HepG2 (cell line): ENCODE measurements at regions not wholly inside any gene's neighbourhood (a gene's known extent, or its start where the extent isn't known, plus 50 kb on each side); places are given as distances from the start of the nearest gene placed in this dataset.

Source experiments
- ATAC-seq: fragments of 200-7000 bp; cut with Tn5 transposase; 3 replicates; pipeline ENCODE4 v1.9.1; 2020; ENCODE audit warnings: mild to moderate bottlenecking, moderate library complexity
- BruUV-seq: library from RNA; stranded (reverse); fragments of 400-500 nt; replicated peaks from 2 replicates; lab custom pipeline; 2021; lab: Mats Ljungman, UMichigan
- CTCF ChIA-PET: fragments of 300-600 bp; formaldehyde crosslinking; extraction: SDS; loops from one replicate; lab custom pipeline; 2021; ENCODE audit warnings: low total read pairs, inconsistent platforms, low intra/inter-chr PET ratio; lab: Yijun Ruan, JAX
- POLR2A ChIA-PET: fragments of 350-600 bp; sonication (Branson Sonifier 250); formaldehyde crosslinking; loops from one replicate; lab custom pipeline; 2020; ENCODE audit warnings: antibody characterized with exemption, inconsistent platforms; lab: Yijun Ruan, JAX
- DNase-seq: peaks from one replicate; pipeline ENCODE4 v3.0.0-alpha.2; 2015; ENCODE audit warnings: low spot score
- FAIRE-seq: peaks from 3 replicates; lab custom pipeline; 2011; peaks lifted over from hg19 to GRCh38; lab: Jason Lieb, UNC
- H2AFZ ChIP-seq: one replicate; pipeline ENCODE4 v1.6.1; 2011; ENCODE audit warnings: low read length, inconsistent platforms
- H3K27ac ChIP-seq: fragments of 300-600 bp; 3 replicates; pipeline ENCODE4 v1.8.0; 2011; ENCODE audit warnings: mixed run types, mild to moderate bottlenecking, mixed read lengths, low read length, inconsistent platforms; ENCODE audit not compliant: insufficient read depth; ENCODE audit errors: extremely low read length
- H3K27me3 ChIP-seq, 2 experiments: fragments of 200-600 bp in 1 of 2; 2 replicates in 1 of 2; 3 replicates in 1 of 2; pipeline versions ENCODE4 v1.6.0 to v1.8.0; 2011; ENCODE audit warnings: low read length in 2 of 2, mild to moderate bottlenecking in 2 of 2, moderate library complexity in 2 of 2, inconsistent platforms in 1 of 2; ENCODE audit not compliant: insufficient read depth in 2 of 2, control insufficient read depth in 1 of 2
- H3K36me3 ChIP-seq, 2 experiments: fragments of 200-600 bp in 1 of 2; replicated peaks in 1 of 2; 2 replicates in 1 of 2; 3 replicates in 1 of 2; pipeline versions ENCODE4 v1.5.1 to v1.8.0; 2011; ENCODE audit warnings: low read length in 2 of 2, inconsistent platforms in 1 of 2; ENCODE audit not compliant: insufficient read depth in 2 of 2, control insufficient read depth in 1 of 2
- H3K4me1 ChIP-seq: 2 replicates; pipeline ENCODE4 v1.5.1; 2012; ENCODE audit warnings: low read length, inconsistent platforms; ENCODE audit not compliant: insufficient read depth
- H3K4me2 ChIP-seq: 2 replicates; pipeline ENCODE4 v1.6.0; 2011; ENCODE audit warnings: low read depth, low read length, inconsistent platforms
- H3K4me3 ChIP-seq, 3 experiments: fragments of 200-600 bp in 1 of 3; sonication (generic), shearing (Covaris generic) in 1 of 3; replicated peaks in 1 of 3; 2 replicates each; pipeline ENCODE4 v1.5.1; 2011 to 2016; ENCODE audit warnings: low read length in 3 of 3, inconsistent platforms in 2 of 3, low read depth in 2 of 3, mild to moderate bottlenecking in 2 of 3, control low read depth in 1 of 3, mixed read lengths in 1 of 3; ENCODE audit not compliant: insufficient read depth in 1 of 3
- H3K79me2 ChIP-seq: one replicate; pipeline ENCODE4 v1.6.1; 2011; ENCODE audit warnings: low read length, inconsistent platforms; ENCODE audit not compliant: insufficient read depth
- H3K9ac ChIP-seq: 2 replicates; pipeline ENCODE4 v1.6.0; 2011; ENCODE audit warnings: mild to moderate bottlenecking, low read depth, low read length, inconsistent platforms; ENCODE audit not compliant: insufficient read depth
- H3K9me3 ChIP-seq: 2 replicates; pipeline ENCODE4 v1.5.1; 2012; ENCODE audit warnings: mild to moderate bottlenecking, low read length
- H4K20me1 ChIP-seq: 2 replicates; pipeline ENCODE4 v1.6.0; 2011; ENCODE audit warnings: inconsistent platforms, mild to moderate bottlenecking, low read length, moderate library complexity; ENCODE audit not compliant: insufficient read depth
- ADNP ChIP-seq: sonication (generic); formaldehyde crosslinking; IDR thresholded peaks from 2 replicates; pipeline ENCODE4 v1.4.0; 2020; ENCODE audit warnings: missing genetic modification reagents
- ARHGAP35 ChIP-seq: sonication (generic); formaldehyde crosslinking; IDR thresholded peaks from 2 replicates; pipeline ENCODE4 v1.9.0; 2022; ENCODE audit warnings: mild to moderate bottlenecking, inconsistent platforms, moderate library complexity, missing genetic modification reagents, borderline replicate concordance
- FIP1L1 ChIP-seq: fragments of 200-400 bp; formaldehyde crosslinking; IDR thresholded peaks from 2 replicates; pipeline ENCODE4 v1.6.1; 2018; ENCODE audit warnings: low read depth, mild to moderate bottlenecking, low read length, moderate library complexity, borderline replicate concordance; ENCODE audit not compliant: insufficient read depth
- FOXK2 ChIP-seq: fragments of 450-650 bp; IDR thresholded peaks from 2 replicates; pipeline ENCODE4 v1.6.1; 2016
- GZF1 ChIP-seq: sonication (generic); formaldehyde crosslinking; IDR thresholded peaks from 2 replicates; pipeline ENCODE4 v1.5.1; 2020; ENCODE audit warnings: mild to moderate bottlenecking, missing genetic modification reagents
- MAFG ChIP-seq: sonication (generic); formaldehyde crosslinking; IDR thresholded peaks from 2 replicates; pipeline ENCODE4 v1.5.1; 2020; ENCODE audit warnings: mild to moderate bottlenecking, missing genetic modification reagents
- NFE2L1 ChIP-seq: sonication (generic); formaldehyde crosslinking; IDR thresholded peaks from 2 replicates; pipeline ENCODE4 v1.4.0; 2020; ENCODE audit warnings: missing genetic modification reagents, mild to moderate bottlenecking, borderline replicate concordance
- TBL1XR1 ChIP-seq: fragments of 150-350 bp; IDR thresholded peaks from 2 replicates; pipeline ENCODE4 v1.6.1; 2014; ENCODE audit warnings: borderline replicate concordance, low read length; ENCODE audit not compliant: partially characterized antibody
- ZNF264 ChIP-seq: sonication (generic); formaldehyde crosslinking; IDR thresholded peaks from 2 replicates; pipeline ENCODE4 v1.4.0; 2020; ENCODE audit warnings: missing genetic modification reagents
- ZNF451 ChIP-seq: sonication (generic); formaldehyde crosslinking; IDR thresholded peaks from 2 replicates; pipeline ENCODE4 v1.5.0; 2020; ENCODE audit warnings: mild to moderate bottlenecking, missing genetic modification reagents
- WGBS: methylation state at CpG from one replicate; pipeline ENCODE4 v1.1.6; 2017; ENCODE audit warnings: low lambda C conversion rate; 5-methylcytosine and 5-hydroxymethylcytosine counted together
- in situ Hi-C: cut with HindIII; loops from 2 replicates; pipeline ENCODE4 v1.10.0; 2017; ENCODE audit warnings: low pct_unique_long_range_greater_than_20kb; ENCODE audit not compliant: extremely low pct_ligation_motif_present
- intact Hi-C: fragments of 100-400 bp; cut with micrococcal nuclease; formaldehyde crosslinking; loops from one replicate; pipeline ENCODE4 v1.10.0; 2022; ENCODE audit not compliant: unreplicated experiment
- TF ChIP-seq, protein P1 (sequence below), 2 experiments: sonication (generic) in 1 of 2; formaldehyde crosslinking in 1 of 2; IDR thresholded peaks; 2 replicates each; pipeline versions ENCODE4 v1.4.0 to v1.6.1; 2018 to 2020; ENCODE audit warnings: missing genetic modification reagents in 2 of 2, borderline replicate concordance in 1 of 2, low read depth in 1 of 2, mild to moderate bottlenecking in 1 of 2, missing biosample characterization in 1 of 2
- TF ChIP-seq, protein P2 (sequence below): sonication (generic); formaldehyde crosslinking; IDR thresholded peaks from 2 replicates; pipeline ENCODE4 v1.8.0; 2022; ENCODE audit warnings: mild to moderate bottlenecking, missing genetic modification reagents, borderline replicate concordance

- H3K9me3 ChIP-seq, result no peaks in the 10 kb centered on the region
- in situ Hi-C loops, result loop anchor here (25.0 kb wide), 1 partner anchor 972 kb away; no protein-coding TSS in a partner anchor
- POLR2A ChIA-PET, result no interaction called here
These were observed 148.9 kb upstream of the FAM47C start for GRCh38 chrX:36859231-36859630.

More at GRCh38 chrX:36859231-36859630, 148.9 kb upstream of the FAM47C start:
- Histone ChIP-seq H3K36me3 (no peaks in the 10 kb centered on the region), H3K79me2 (no peaks in the 10 kb centered on the region), H4K20me1 (no peaks in the 10 kb centered on the region), H3K4me1 (no peaks in the 10 kb centered on the region), H3K27me3 (no peaks in the 10 kb centered on the region), H3K27ac (no peak overlapping the region), H3K9ac (no peak overlapping the region), H3K4me2 (no peak overlapping the region), H3K4me3 (no peak overlapping the region), H2AFZ (no peak overlapping the region)
- no TSS peak for BruUV-seq
- CTCF ChIA-PET, result no interaction called here
- intact Hi-C loops, result no loop called here
- DNase-seq (no peak), FAIRE-seq (no peak), ATAC-seq (no peak)
- 27% methylated on average over 4 of the region's 7 CpGs for WGBS
- TF ChIP-seq ZNF451 (CRISPR knock-in tag) (no peak), ADNP (CRISPR knock-in tag) (no peak), ARHGAP35 (CRISPR knock-in tag) (no peak), NFE2L1 (CRISPR knock-in tag) (no peak), TBL1XR1 (no peak), ZNF264 (no peak), FIP1L1 (no peak), GZF1 (no peak), FOXK2 (no peak), MAFG (CRISPR knock-in tag) (no peak)
- TF ChIP-seq, protein P1, sequence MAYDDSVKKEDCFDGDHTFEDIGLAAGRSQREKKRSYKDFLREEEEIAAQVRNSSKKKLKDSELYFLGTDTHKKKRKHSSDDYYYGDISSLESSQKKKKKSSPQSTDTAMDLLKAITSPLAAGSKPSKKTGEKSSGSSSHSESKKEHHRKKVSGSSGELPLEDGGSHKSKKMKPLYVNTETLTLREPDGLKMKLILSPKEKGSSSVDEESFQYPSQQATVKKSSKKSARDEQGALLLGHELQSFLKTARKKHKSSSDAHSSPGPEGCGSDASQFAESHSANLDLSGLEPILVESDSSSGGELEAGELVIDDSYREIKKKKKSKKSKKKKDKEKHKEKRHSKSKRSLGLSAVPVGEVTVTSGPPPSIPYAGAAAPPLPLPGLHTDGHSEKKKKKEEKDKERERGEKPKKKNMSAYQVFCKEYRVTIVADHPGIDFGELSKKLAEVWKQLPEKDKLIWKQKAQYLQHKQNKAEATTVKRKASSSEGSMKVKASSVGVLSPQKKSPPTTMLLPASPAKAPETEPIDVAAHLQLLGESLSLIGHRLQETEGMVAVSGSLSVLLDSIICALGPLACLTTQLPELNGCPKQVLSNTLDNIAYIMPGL (CRISPR knock-in tag; IDR thresholded peaks at IDR 0.05; ENCODE audit: borderline replicate concordance in 1 of 2, low read depth in 1 of 2), result no peak
- TF ChIP-seq, protein P2, sequence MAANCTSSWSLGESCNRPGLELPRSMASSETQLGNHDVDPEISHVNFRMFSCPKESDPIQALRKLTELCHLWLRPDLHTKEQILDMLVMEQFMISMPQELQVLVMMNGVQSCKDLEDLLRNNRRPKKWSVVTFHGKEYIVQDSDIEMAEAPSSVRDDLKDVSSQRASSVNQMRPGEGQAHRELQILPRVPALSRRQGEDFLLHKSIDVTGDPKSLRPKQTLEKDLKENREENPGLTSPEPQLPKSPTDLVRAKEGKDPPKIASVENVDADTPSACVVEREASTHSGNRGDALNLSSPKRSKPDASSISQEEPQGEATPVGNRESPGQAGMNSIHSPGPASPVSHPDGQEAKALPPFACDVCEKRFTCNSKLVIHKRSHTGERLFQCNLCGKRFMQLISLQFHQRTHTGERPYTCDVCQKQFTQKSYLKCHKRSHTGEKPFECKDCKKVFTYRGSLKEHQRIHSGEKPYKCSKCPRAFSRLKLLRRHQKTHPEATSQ (CRISPR knock-in tag), result no peak
